Right lobe of liver (tissue), 6 donors: ENCODE measurements at regions not wholly inside any gene's neighbourhood (a gene's known extent, or its start where the extent isn't known, plus 50 kb on each side); places are given as distances from the start of the nearest gene placed in this dataset.

Experiments used
- ATAC-seq, 4 donors: fragments of 200-7000 bp; cut with Tn5 transposase; one replicate each; pipeline ENCODE4 v1.9.1; 2020; ENCODE audit warnings: mild to moderate bottlenecking in 4 of 4, moderate library complexity in 4 of 4
- DNase-seq, 3 donors: peaks; one replicate each; pipeline ENCODE4 v3.0.0-alpha.2; 2020
- H3K27ac ChIP-seq, 3 donors: fragments of 200-600 bp; one replicate each; pipeline ENCODE4 v1.8.0; 2022
- H3K27me3 ChIP-seq, 2 donors: fragments of 200-600 bp; one replicate each; pipeline ENCODE4 v1.8.0; 2022
- H3K36me3 ChIP-seq, 4 donors: fragments of 200-600 bp; sonication (generic) in 1 of 4; one replicate each; pipeline versions ENCODE4 v1.5.1 to v1.8.0; 2017 to 2022; ENCODE audit warnings: control low read depth in 1 of 4
- H3K4me1 ChIP-seq, 4 donors: fragments of 200-600 bp; sonication (generic) in 1 of 4; one replicate each; pipeline versions ENCODE4 v1.5.1 to v1.8.0; 2017 to 2022; ENCODE audit warnings: control low read depth in 1 of 4
- H3K4me3 ChIP-seq, 3 donors: fragments of 200-600 bp; one replicate each; pipeline ENCODE4 v1.8.0; 2022
- H3K9me3 ChIP-seq, 4 donors: fragments of 200-600 bp; sonication (generic) in 1 of 4; one replicate each; pipeline versions ENCODE4 v1.5.1 to v1.8.0; 2017 to 2022; ENCODE audit warnings: control low read depth in 1 of 4
- CTCF ChIP-seq, 4 donors: fragments of 200-600 bp in 3 of 4; fragments of 450-650 bp in 1 of 4; IDR thresholded peaks; one replicate each; pipeline versions ENCODE4 v1.5.1 to v1.8.0; 2016 to 2022; ENCODE audit warnings: antibody characterized with exemption in 4 of 4, mild to moderate bottlenecking in 2 of 4
- POLR2A ChIP-seq: fragments of 450-650 bp; IDR thresholded peaks from one replicate; pipeline ENCODE4 v1.6.1; 2017; ENCODE audit warnings: antibody characterized with exemption, mild to moderate bottlenecking
- WGBS: methylation state at CpG from one replicate; pipeline ENCODE4 v1.1.6; 2018; ENCODE audit warnings: low coverage, low lambda C conversion rate; ENCODE audit not compliant: insufficient coverage; ENCODE audit errors: missing lambda C conversion rate; 5-methylcytosine and 5-hydroxymethylcytosine counted together
- intact Hi-C, 2 donors: fragments of 100-400 bp; cut with DNase I; formaldehyde crosslinking; loops; one replicate each; pipeline versions ENCODE4 v1.11.2 to v1.14.1; 2022
- donor health status: DM: no; HTN: yes; CAD: no.
- donor health status: DM: no; HTN: no; CAD: no.
- donor health status: DM: no; HTN: no; CAD: no.
- donor health status: DM: no; HTN: yes; CAD: no.
- donor health status: DM: no; HTN: yes; CAD: no.

GRCh38 chr22:26897384-26897783 lies 240.0 kb downstream of the MIAT start:
- Histone ChIP-seq H3K4me3 (no peak overlapping the region), H3K4me1 (no peaks in the 10 kb centered on the region), H3K27ac (no peak overlapping the region), H3K27me3 (peaks cover 0 to 6% of the 10 kb centered on the region in 2 donors), H3K9me3 (no peaks in the 10 kb centered on the region), H3K36me3 (no peaks in the 10 kb centered on the region)
- no peak for ATAC-seq
- DNase-seq, result no peak
- 100% methylated on average over 1 of the region's 1 CpG for WGBS
- no peak for TF ChIP-seq POLR2A
- TF ChIP-seq CTCF (IDR thresholded peaks at IDR 0.05), result no peak
- intact Hi-C loops, result no loop called here

DNA sequence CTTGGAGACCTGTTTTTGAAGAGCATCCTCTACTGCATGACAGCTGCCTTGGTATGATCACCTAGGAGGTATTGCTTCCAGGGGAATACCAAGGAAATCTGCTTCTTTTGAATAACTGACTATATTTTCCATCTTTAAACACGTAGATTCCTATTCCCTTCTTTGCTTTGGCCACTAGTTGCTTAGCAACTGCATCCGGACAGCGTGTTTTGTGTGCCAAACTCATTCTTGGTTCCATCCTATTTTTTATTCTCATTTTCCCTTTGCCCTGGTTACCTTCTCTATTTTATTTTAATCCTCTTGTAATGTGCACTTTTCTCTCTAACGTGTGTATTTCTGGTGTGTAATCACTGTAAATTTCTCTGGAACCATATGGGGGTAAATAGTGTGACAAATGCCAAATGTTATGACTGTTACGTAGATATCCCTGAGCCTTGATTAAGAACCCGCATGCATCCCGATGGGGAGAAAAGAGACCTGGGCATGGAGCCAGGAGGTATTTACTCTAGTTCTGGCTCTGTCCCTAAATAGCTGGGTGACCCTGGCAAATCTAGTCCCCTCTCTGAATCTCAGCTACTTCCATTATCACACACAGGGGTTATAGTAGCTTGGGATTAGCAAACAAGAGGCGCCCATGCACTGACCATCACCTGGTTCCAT lies 241.7 kb downstream of the MIAT start:
- Histone ChIP-seq H3K4me3 (no peak overlapping the region), H3K4me1 (no peaks in the 10 kb centered on the region), H3K27me3 (peaks cover 0 to 6% of the 10 kb centered on the region in 2 donors), H3K9me3 (no peaks in the 10 kb centered on the region), H3K36me3 (no peaks in the 10 kb centered on the region), H3K27ac (no peak overlapping the region)
- 65% methylated on average over 8 of the region's 8 CpGs for WGBS
- intact Hi-C loops, result no loop called here
- DNase-seq, result no peak
- TF ChIP-seq POLR2A, result no peak
- ATAC-seq, result no peak

DNA sequence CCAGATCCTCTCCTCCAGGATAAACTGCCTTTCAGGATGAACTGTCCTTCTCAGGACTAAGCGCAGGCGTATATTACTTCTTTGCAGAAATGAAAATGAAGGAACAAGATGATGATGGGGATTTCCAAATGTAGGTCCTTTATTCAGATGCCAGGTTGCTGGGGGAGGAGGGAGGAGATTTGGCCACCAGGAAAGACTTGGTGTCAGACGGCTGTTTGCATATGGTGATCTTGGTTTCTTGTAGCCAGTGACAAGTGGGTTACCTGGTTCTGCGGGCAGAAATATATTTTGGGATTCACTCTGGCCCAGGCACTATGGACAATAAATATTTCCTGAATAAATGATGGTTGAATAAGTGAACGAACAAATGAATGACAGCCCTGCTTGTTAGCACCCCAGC lies 243.4 kb downstream of the MIAT start:
- H3K27me3 ChIP-seq, result peaks cover 0 to 6% of the 10 kb centered on the region in 2 donors
- TF ChIP-seq CTCF (IDR thresholded peaks at IDR 0.05) (no peak), POLR2A (no peak)
- H3K27ac ChIP-seq, result no peak overlapping the region
- H3K4me3 ChIP-seq, result no peak overlapping the region
- intact Hi-C loops, result no loop called here
- no peaks in the 10 kb centered on the region for H3K9me3 ChIP-seq
- DNase-seq (no peak), ATAC-seq (no peak)
- no peaks in the 10 kb centered on the region for H3K4me1 ChIP-seq
- WGBS, result 69% methylated on average over 5 of the region's 5 CpGs
- no peaks in the 10 kb centered on the region for H3K36me3 ChIP-seq

DNA sequence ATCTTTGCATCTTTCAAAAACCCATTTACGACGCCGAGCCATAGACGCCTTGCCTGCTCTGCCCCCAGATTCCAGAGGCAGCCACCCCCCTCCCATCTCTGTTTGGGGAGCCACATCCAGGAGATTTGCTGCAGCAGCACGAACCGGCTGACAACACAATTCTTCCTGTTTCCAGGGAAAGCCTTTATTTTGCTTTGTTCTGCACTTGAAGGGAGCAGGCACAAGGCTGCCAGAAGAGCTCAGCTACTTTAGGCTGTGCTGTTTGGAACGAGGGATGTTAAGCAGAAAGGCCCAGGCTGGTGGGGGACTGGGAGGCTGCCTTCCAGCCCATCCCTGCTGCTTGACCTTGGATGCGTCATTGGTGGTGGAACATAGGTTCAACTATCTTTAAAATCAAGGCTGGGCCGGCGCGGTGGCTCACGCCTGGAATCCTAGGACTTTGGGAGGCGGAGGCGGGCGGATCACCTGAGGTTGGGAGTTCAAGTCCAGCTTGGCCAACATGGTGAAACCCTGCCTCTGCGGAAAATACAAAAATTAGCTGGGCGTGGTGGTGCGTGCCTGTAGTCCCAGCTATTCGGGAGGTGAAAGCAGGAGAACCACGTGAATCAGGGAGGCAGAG lies 243.9 kb downstream of the MIAT start:
- ATAC-seq, result no peak
- no peaks in the 10 kb centered on the region for H3K36me3 ChIP-seq
- intact Hi-C loops, result no loop called here
- peaks cover 0 to 6% of the 10 kb centered on the region in 2 donors for H3K27me3 ChIP-seq
- no peaks in the 10 kb centered on the region for H3K9me3 ChIP-seq
- TF ChIP-seq POLR2A (no peak), CTCF (IDR thresholded peaks at IDR 0.05) (no peak)
- H3K27ac ChIP-seq, result no peak overlapping the region
- no peak for DNase-seq
- H3K4me1 ChIP-seq, result no peaks in the 10 kb centered on the region
- H3K4me3 ChIP-seq, result no peak overlapping the region
- WGBS, result 42% methylated on average over 9 of the region's 20 CpGs

DNA sequence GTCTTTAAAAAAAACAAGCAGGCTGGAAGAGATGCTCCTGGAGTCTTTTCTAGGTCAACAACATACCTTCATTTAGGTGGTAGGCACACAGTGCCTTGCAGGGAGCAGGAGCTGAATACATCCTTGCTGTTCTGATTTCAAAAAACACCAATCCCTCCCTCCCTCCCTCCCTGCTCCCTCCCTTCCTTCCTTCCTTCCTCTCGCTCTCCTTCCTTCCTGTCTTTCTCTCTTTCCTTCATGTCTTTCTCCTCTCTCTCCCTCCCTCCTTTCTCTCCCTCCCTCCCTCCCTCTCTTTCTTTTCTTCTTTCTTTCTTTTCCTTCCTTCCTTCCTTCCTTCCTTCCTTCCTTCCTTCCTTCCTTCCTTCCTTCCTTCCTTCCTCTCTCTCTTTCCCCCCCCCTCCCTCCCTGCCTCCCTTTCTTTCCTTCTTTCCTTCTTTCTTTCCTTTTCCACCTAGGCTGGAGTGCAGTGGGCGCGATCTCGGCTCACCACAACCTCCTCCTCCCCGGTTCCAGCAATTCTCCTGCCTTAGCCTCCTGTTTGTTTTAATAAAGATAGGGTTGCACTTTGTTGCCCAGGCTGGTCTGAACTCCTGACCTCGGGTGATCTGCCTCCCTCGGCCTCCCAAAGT lies 245.1 kb downstream of the MIAT start:
- Histone ChIP-seq H3K36me3 (no peaks in the 10 kb centered on the region), H3K4me1 (no peaks in the 10 kb centered on the region), H3K9me3 (no peaks in the 10 kb centered on the region), H3K27ac (no peak overlapping the region), H3K27me3 (peaks cover 0 to 6% of the 10 kb centered on the region in 2 donors), H3K4me3 (no peak overlapping the region)
- DNase-seq (no peak), ATAC-seq (no peak)
- intact Hi-C loops, result no loop called here
- TF ChIP-seq POLR2A, result no peak
- no peak for TF ChIP-seq CTCF (IDR thresholded peaks at IDR 0.05)
- WGBS, result 16% methylated on average over 7 of the region's 7 CpGs
